ENCODE measurements at regions not wholly inside any gene's neighbourhood (a gene's known extent, or its start where the extent isn't known, plus 50 kb on each side); places are given as distances from the start of the nearest gene placed in this dataset.

GRCh38 chr22:47342446-47342845, 580.0 kb downstream of the TBC1D22A start:
- TF ChIP-seq CTCF (IDR thresholded peaks at IDR 0.05) (no peak), POLR2A (IDR thresholded peaks at IDR 0.05) (no peak), EP300 (IDR thresholded peaks at IDR 0.05) (no peak)
